Fibroblast of peridontal ligament (primary cell): ENCODE measurements at regions not wholly inside any gene's neighbourhood (a gene's known extent, or its start where the extent isn't known, plus 50 kb on each side); places are given as distances from the start of the nearest gene placed in this dataset.
A peak's percentile ranks its signal among the peaks of the same experiment; 100 is the strongest.
"Not testable (repeated sequence)": the region's sequence is repeated elsewhere in the genome, so short reads cannot be mapped to it uniquely, and the experiment has no call there.

ENCODE experiments used
- DNase-seq: peaks from one replicate; pipeline ENCODE4 v3.0.0-alpha.2; 2010; ENCODE audit errors: extremely low read depth

DNA sequence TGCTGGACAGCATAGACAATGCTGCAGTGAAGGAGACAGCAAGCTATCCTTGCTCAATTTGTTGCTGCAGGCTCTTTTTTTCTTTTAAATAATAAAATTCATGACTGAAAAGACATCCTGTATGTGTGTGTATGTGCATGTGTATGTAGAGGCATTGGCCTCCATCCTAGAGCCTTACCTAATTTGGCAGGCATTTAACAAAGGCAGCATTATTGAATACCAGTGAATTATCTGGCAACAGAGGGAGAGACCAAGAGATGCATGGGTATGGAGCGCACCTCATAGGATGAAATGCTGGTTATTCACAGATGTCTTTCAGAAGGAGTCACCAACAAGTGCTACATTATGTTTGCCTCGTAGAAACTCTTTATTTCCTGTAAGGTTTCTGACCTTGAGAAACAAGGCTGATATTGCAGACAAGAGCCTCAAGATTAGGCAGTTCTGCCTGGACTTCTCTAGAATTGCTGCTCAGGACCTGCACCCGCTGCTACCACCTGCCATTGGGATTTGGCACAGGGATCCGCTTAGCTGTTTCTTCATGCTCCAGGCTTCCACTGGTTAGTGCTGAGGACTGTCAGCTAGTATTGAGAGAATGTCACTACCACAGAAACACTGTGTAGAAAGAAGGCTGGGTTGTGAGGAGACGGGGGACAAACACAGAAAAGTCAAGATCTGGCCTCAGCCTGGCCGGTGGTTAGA, 247.7 kb upstream of the RFX3 start:
- DNase-seq = no peak

- DNase-seq = no peak
Observed at GRCh38 chr9:3769646-3770045, 243.8 kb upstream of the RFX3 start.

- peak; percentile 58 for DNase-seq
Observed at GRCh38 chr9:3768712-3769457, 243.1 kb upstream of the RFX3 start.

DNA sequence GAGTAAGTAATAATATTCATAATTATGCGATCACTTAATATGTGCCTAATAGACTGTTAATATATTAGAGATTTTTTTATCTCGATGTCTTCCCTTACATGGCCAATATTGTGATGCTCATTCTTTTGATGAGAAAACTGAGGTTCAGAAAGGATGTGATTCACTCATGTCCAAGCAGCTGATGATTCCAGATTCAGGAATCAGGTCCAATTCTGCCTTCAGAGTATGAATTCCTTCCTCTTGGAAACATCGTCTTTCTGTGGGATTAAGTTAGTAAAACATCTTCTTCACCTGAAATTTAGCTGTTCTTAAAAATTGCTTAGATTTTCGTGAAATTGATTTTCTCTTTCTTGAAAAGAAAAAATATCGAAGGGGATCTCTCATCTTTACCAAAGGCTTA, 242.5 kb upstream of the RFX3 start:
- peak; percentile 9 for DNase-seq

- DNase-seq = no peak
Observed at GRCh38 chr9:3762076-3762475, 236.3 kb upstream of the RFX3 start.

- peak; percentile 16 for DNase-seq
Observed at GRCh38 chr9:3760031-3760430, 234.2 kb upstream of the RFX3 start.

GRCh38 chr9:3758816-3759576, 233.2 kb upstream of the RFX3 start:
- peak; percentile 52 for DNase-seq

- no peak for DNase-seq
Observed at GRCh38 chr9:3756071-3756470, 230.3 kb upstream of the RFX3 start.

DNA sequence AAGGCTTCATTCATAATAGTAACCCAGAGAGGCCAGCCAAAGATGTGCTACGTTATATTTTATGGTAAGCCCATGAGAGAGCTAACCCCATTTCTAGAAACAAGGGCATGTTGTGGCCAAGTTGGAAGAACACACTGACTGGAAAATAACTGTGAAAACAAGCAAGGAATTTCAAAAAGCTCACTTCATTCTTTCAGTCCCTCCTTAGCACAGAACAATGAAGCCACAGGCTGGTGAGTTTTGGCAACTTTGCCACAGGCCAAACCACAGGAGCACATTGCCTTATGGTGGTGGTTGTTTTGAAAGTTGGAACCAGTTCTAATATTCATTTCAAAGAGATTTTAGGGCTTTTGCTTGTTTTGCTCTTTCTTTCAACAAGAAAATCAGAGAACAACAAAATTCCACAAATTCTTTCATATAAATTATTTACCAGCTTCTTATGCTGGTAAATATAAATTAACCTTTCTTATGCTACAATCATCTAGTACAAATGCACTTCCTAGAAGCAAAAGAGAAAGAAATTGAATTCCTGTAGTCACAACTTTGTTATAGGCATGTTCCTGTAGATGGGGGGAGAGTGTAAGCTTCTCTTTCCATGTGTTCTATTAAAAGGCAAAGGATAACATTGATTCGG, 225.4 kb upstream of the RFX3 start:
- DNase-seq = peak; percentile 89

GRCh38 chr9:3750321-3750720, 224.5 kb upstream of the RFX3 start:
- no peak for DNase-seq

DNA sequence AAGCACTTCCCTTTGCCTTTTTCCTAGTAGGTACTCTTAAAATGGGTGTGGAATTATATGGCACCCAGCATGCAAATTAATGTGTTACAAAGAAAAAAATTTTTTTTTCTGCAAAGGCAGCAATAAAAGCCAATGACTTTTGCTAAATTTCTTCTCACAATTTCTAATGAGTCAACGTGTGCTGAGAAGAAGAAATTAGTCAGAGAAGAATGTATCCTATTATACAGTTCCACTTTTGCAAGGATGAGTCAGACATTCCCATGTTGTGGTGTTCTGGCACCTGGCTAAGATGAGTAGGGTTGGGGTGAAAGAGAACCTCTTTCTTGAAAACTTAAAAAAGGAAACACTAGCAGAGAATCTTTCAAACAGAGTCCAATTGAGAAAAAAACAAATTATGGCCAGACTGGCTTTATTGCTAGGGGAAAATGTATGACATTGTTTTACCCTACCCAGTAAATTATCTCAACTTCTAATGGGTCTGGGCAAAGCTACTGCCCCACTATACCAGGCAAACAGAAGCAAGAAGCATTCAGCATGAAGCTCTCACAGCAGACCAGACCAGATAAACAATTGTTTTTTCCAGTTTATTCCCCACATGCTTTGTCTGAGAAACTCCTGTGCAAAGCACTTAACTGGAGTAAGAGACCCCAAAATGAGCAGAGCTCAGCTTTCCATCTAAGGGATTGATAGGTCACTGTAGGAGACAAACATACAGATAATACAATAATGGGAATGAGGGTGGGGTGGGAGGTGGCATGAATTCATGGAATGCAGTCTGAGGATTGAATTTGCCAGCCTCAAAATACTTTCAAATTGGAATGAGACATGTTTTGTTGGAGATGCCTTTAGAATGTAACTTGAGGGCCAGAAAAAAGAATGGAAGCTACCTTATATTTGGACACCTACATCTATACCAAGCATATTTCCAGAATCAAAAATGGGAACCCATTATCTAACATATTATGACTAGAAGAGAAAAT, 220.8 kb upstream of the RFX3 start:
- DNase-seq = peak; percentile 74

DNA sequence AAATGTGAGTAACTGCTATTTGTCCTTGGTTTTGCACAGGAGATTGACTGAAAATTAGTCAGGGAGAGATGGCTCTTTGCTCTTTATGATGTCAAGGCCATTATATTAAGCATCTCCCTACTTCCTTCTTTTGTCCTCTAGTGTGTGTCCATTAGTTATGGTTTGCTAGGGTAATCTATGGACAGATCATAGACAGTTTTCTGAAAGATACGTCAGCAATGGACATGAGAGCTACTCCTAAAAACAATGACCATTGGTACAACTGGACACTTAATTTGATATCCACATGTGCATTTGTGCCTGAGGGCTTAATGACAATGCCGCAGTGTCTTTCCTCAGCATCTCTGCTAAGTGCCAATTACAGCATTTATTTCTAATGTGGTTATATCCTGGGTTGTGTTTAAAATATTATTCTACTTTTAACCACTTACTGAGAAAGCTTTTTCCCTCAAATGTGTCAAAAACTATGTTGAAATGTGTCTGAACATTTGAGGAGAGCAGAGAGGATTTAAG, 218.2 kb upstream of the RFX3 start:
- DNase-seq = no peak

DNA sequence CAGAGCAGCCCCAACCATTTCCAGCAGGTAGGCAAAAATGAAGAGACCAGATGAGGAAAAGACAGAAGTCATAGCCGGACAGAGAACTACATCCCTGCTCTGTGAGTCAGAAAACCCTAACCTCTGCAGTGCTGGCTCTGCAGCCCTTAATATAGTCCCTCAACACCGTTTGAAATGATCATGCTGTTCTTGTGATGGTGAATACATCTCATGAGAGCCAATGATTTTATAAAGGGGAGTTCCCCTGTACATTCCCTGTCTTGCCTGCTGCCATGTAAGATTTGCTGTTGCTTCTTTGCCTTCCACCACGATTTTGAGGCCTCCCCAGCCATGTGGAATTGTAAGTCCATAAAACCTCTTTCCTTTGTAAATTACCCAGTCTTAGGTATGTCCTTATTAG, 216.8 kb upstream of the RFX3 start:
- no peak for DNase-seq

GRCh38 chr9:3741729-3742128, 215.9 kb upstream of the RFX3 start:
- DNase-seq = no peak

DNA sequence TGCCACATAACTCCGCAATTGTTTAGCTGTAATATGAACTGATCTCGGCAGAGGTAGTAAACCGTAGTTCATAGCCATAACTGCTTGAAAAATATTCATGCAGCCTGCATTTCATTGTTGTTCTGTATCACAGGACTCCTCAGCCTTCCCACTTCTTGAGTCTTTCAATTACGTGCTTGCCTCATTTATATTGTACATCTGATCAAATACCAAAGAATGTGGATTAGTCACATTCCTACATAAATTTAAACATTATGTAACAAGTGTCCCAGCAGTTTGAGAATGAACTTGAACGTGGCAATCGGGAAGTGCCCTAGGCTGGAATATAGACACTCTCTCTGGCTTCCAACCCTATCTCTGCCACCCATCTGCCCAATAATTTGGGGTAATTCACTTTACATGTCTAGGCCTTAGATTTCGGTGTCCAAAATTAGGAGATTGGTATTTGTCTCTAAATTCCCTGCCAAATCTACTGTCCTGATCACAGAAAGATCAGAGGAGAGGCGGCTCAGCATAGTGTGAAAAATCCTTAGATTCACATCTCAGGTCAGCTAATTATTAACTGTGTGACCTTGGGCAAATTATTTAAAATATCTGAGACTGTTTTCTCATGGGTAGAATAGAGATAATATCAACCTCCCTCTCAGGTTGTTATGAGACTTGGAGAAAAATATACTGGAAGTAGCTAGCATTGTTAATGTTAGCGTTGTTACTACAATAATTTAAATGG, 215.1 kb upstream of the RFX3 start:
- peak; percentile 12 for DNase-seq

DNA sequence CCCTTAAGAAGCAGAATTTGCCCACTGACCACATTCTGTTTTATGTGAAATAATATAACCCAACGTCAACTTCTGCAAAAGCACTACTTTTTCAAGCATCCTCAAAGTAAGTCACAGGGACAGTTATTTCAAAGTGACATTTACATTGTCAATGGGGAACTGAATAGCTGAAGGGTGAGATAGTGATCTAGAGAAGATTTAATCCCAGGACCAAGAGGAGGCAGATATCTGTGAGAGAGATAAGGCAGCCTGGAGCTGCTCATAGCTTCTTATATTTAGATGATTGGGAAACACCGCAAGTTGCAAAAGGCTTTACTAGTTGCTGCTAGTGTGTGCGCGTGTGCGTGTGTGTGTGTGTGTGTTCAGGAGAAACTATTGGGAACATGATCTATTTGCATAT, 210.4 kb upstream of the RFX3 start:
- no peak for DNase-seq

GRCh38 chr9:3735251-3735650, 209.4 kb upstream of the RFX3 start:
- no peak for DNase-seq

DNA sequence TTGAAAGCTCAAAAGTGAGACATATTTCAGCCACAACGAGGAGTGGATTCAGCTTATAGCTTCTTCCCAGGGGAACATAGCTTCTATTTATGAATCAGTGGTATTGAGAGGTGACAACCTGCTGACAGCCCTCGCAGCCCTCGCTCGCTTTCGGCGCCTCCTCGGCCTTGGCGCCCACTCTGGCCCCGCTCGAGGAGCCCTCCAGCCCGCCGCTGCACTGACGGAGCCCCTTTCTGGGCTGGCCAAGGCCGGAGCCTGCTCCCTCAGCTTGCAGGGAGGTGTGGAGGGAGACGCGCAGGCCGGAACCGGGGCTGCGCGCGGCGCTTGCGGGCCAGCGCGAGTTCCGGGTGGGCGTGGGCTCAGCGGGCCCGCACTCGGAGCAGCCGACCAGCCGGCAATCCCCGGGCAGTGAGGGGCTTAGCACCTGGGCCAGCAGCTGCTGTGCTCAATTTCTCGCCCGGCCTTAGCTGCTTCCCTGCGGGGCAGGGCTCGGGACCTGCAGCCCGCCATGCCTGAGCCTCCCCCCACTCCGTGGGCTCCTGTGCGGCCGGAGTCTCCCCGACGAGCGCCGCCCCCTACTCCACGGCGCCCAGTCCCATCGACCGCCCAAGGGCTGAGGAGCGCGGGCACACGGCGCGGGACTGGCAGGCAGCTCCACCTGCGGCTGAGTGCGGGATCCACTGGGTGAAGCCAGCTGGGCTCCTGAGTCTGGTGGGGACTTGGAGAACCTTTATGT, 207.9 kb upstream of the RFX3 start:
- not testable (repeated sequence) for DNase-seq

DNA sequence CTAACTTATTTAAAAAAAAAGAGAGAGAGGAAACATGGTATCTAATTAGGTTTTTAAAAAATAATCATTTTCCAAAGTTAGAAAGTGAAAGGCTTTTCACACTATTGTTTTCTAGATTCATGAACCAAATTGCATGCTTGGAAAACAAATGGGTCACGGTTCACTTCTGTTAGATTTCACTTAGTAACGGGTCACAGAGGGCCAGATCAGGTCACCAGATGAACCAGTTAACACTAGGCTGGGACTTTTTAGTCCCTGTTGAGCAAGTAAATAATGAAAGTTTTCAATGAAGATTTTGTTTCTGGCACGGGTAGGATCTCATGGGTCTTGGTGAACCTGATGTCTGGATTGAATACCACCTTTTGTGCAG, 207.2 kb upstream of the RFX3 start:
- DNase-seq = no peak
